ENCODE measurements at regions not wholly inside any gene's neighbourhood (a gene's known extent, or its start where the extent isn't known, plus 50 kb on each side); places are given as distances from the start of the nearest gene placed in this dataset.

- no peaks in the 10 kb centered on the region for H3K9me3 ChIP-seq (ENCODE audit: low read length)
- H3K36me3 ChIP-seq (ENCODE audit: insufficient read depth, low read length) = no peaks in the 10 kb centered on the region
- H3K27me3 ChIP-seq (ENCODE audit: insufficient read depth, low read length, poor library complexity, severe bottlenecking) = no peaks in the 10 kb centered on the region
- Mint-ChIP-seq H3K27me3 (peaks cover 1 to 3% of the 10 kb centered on the region in 2 donors), H3K27ac (no peak overlapping the region), H3K4me3 (no peak overlapping the region), H3K9me3 (peaks cover 0 to 6% (median 3%) of the 10 kb centered on the region in 5 donors), H3K36me3 (no peaks in the 10 kb centered on the region), H3K4me1 (no peaks in the 10 kb centered on the region)
- H3K27ac ChIP-seq (ENCODE audit: low read depth, low read length) = no peak overlapping the region
- CTCF ChIA-PET = no interaction called here
- POLR2A ChIA-PET = no interaction called here
- DNase-seq = no peak
- no peak overlapping the region for H3K4me3 ChIP-seq (ENCODE audit: low read length)
- H3K4me1 ChIP-seq (ENCODE audit: insufficient read depth, low read length) = no peaks in the 10 kb centered on the region
Observed at GRCh38 chr6:85275338-85275985, 174.4 kb upstream of the NT5E start.

GRCh38 chr6:85273870-85274269 is 176.0 kb upstream of the NT5E start:
- CTCF ChIA-PET = no interaction called here

GRCh38 chr6:85273046-85273445 is 176.8 kb upstream of the NT5E start:
- ChIA-PET CTCF (no interaction called here), POLR2A (no interaction called here)
- H3K36me3 Mint-ChIP-seq = no peaks in the 10 kb centered on the region
- no peak for DNase-seq
- no peak overlapping the region for H3K4me3 Mint-ChIP-seq
- Histone ChIP-seq H3K4me1 (ENCODE audit: insufficient read depth, low read length) (no peaks in the 10 kb centered on the region), H3K4me3 (ENCODE audit: low read length) (no peak overlapping the region), H3K27ac (ENCODE audit: low read depth, low read length) (no peak overlapping the region), H3K27me3 (ENCODE audit: insufficient read depth, low read length, poor library complexity, severe bottlenecking) (no peaks in the 10 kb centered on the region), H3K9me3 (ENCODE audit: low read length) (no peaks in the 10 kb centered on the region), H3K36me3 (ENCODE audit: insufficient read depth, low read length) (no peaks in the 10 kb centered on the region)
- H3K9me3 Mint-ChIP-seq = peaks cover 3 to 7% (median 4%) of the 10 kb centered on the region in 5 donors
- peaks cover 3 to 4% of the 10 kb centered on the region in 2 donors for H3K27me3 Mint-ChIP-seq
- H3K4me1 Mint-ChIP-seq = no peaks in the 10 kb centered on the region
- no peak overlapping the region for H3K27ac Mint-ChIP-seq

More at GRCh38 chr6:85273870-85274269, 176.0 kb upstream of the NT5E start:
- Histone ChIP-seq H3K4me3 (ENCODE audit: low read length) (no peak overlapping the region), H3K36me3 (ENCODE audit: insufficient read depth, low read length) (no peaks in the 10 kb centered on the region), H3K9me3 (ENCODE audit: low read length) (no peaks in the 10 kb centered on the region), H3K27ac (ENCODE audit: low read depth, low read length) (no peak overlapping the region), H3K27me3 (ENCODE audit: insufficient read depth, low read length, poor library complexity, severe bottlenecking) (no peaks in the 10 kb centered on the region), H3K4me1 (ENCODE audit: insufficient read depth, low read length) (no peaks in the 10 kb centered on the region)
- Mint-ChIP-seq H3K9me3 (peaks cover 3 to 7% (median 4%) of the 10 kb centered on the region in 5 donors), H3K27ac (no peak overlapping the region), H3K36me3 (no peaks in the 10 kb centered on the region), H3K4me3 (no peak overlapping the region), H3K4me1 (no peaks in the 10 kb centered on the region), H3K27me3 (peaks cover 3 to 4% of the 10 kb centered on the region in 2 donors)
- no peak for DNase-seq
- POLR2A ChIA-PET = no interaction called here

GRCh38 chr6:85272592-85272991 is 177.3 kb upstream of the NT5E start:
- no peaks in the 10 kb centered on the region for H3K27me3 ChIP-seq (ENCODE audit: insufficient read depth, low read length, poor library complexity, severe bottlenecking)
- Mint-ChIP-seq H3K27me3 (peaks cover 3 to 4% of the 10 kb centered on the region in 2 donors), H3K27ac (no peak overlapping the region), H3K36me3 (no peaks in the 10 kb centered on the region), H3K9me3 (peaks cover 3 to 10% (median 5%) of the 10 kb centered on the region in 5 donors), H3K4me1 (no peaks in the 10 kb centered on the region), H3K4me3 (no peak overlapping the region)
- H3K4me3 ChIP-seq (ENCODE audit: low read length) = no peak overlapping the region
- H3K36me3 ChIP-seq (ENCODE audit: insufficient read depth, low read length) = no peaks in the 10 kb centered on the region
- no peaks in the 10 kb centered on the region for H3K4me1 ChIP-seq (ENCODE audit: insufficient read depth, low read length)
- DNase-seq = no peak
- POLR2A ChIA-PET = no interaction called here
- H3K9me3 ChIP-seq (ENCODE audit: low read length) = no peaks in the 10 kb centered on the region
- no peak overlapping the region for H3K27ac ChIP-seq (ENCODE audit: low read depth, low read length)
- CTCF ChIA-PET = no interaction called here

- POLR2A ChIA-PET = no interaction called here
- H3K4me1 Mint-ChIP-seq = no peaks in the 10 kb centered on the region
Observed at GRCh38 chr6:85262621-85263020, 187.3 kb upstream of the NT5E start.

GRCh38 chr6:85261271-85261670 is 188.6 kb upstream of the NT5E start:
- Histone ChIP-seq H3K27ac (ENCODE audit: low read depth, low read length) (no peak overlapping the region), H3K27me3 (ENCODE audit: insufficient read depth, low read length, poor library complexity, severe bottlenecking) (no peaks in the 10 kb centered on the region), H3K36me3 (ENCODE audit: insufficient read depth, low read length) (no peaks in the 10 kb centered on the region), H3K9me3 (ENCODE audit: low read length) (no peaks in the 10 kb centered on the region), H3K4me1 (ENCODE audit: insufficient read depth, low read length) (no peaks in the 10 kb centered on the region), H3K4me3 (ENCODE audit: low read length) (no peak overlapping the region)
- Mint-ChIP-seq H3K4me1 (no peaks in the 10 kb centered on the region), H3K27me3 (peaks cover 0 to 6% of the 10 kb centered on the region in 2 donors), H3K4me3 (no peak overlapping the region), H3K27ac (no peak overlapping the region), H3K9me3 (peaks cover 0 to 2% (median 0%) of the 10 kb centered on the region in 5 donors), H3K36me3 (no peaks in the 10 kb centered on the region)
- DNase-seq = no peak
- ChIA-PET POLR2A (no interaction called here), CTCF (no interaction called here)

More at GRCh38 chr6:85262621-85263020, 187.3 kb upstream of the NT5E start:
- H3K36me3 Mint-ChIP-seq = no peaks in the 10 kb centered on the region
- Histone ChIP-seq H3K36me3 (ENCODE audit: insufficient read depth, low read length) (no peaks in the 10 kb centered on the region), H3K4me1 (ENCODE audit: insufficient read depth, low read length) (no peaks in the 10 kb centered on the region), H3K9me3 (ENCODE audit: low read length) (no peaks in the 10 kb centered on the region), H3K27ac (ENCODE audit: low read depth, low read length) (no peak overlapping the region), H3K27me3 (ENCODE audit: insufficient read depth, low read length, poor library complexity, severe bottlenecking) (no peaks in the 10 kb centered on the region), H3K4me3 (ENCODE audit: low read length) (no peak overlapping the region)
- DNase-seq = no peak
- H3K4me3 Mint-ChIP-seq = no peak overlapping the region
- H3K9me3 Mint-ChIP-seq = peaks cover 0 to 4% (median 0%) of the 10 kb centered on the region in 5 donors
- H3K27me3 Mint-ChIP-seq = peaks cover 0 to 6% of the 10 kb centered on the region in 2 donors
- H3K27ac Mint-ChIP-seq = no peak overlapping the region
- CTCF ChIA-PET = no interaction called here

GRCh38 chr6:85255661-85256060 is 194.2 kb upstream of the NT5E start:
- peaks cover 7 to 8% of the 10 kb centered on the region in 2 donors for H3K27me3 Mint-ChIP-seq
- Histone ChIP-seq H3K4me3 (ENCODE audit: low read length) (no peak overlapping the region), H3K36me3 (ENCODE audit: insufficient read depth, low read length) (no peaks in the 10 kb centered on the region), H3K4me1 (ENCODE audit: insufficient read depth, low read length) (no peaks in the 10 kb centered on the region), H3K9me3 (ENCODE audit: low read length) (no peaks in the 10 kb centered on the region), H3K27me3 (ENCODE audit: insufficient read depth, low read length, poor library complexity, severe bottlenecking) (no peaks in the 10 kb centered on the region), H3K27ac (ENCODE audit: low read depth, low read length) (no peak overlapping the region)
- POLR2A ChIA-PET = no interaction called here
- CTCF ChIA-PET = no interaction called here
- H3K9me3 Mint-ChIP-seq = peaks cover 3 to 7% (median 6%) of the 10 kb centered on the region in 5 donors
- H3K27ac Mint-ChIP-seq = no peak overlapping the region
- no peak for DNase-seq
- no peaks in the 10 kb centered on the region for H3K36me3 Mint-ChIP-seq
- H3K4me1 Mint-ChIP-seq = no peaks in the 10 kb centered on the region
- H3K4me3 Mint-ChIP-seq = no peak overlapping the region

- ChIA-PET POLR2A (no interaction called here), CTCF (no interaction called here)
- Histone ChIP-seq H3K27ac (ENCODE audit: low read depth, low read length) (no peak overlapping the region), H3K4me1 (ENCODE audit: insufficient read depth, low read length) (no peaks in the 10 kb centered on the region), H3K9me3 (ENCODE audit: low read length) (no peaks in the 10 kb centered on the region), H3K36me3 (ENCODE audit: insufficient read depth, low read length) (no peaks in the 10 kb centered on the region), H3K27me3 (ENCODE audit: insufficient read depth, low read length, poor library complexity, severe bottlenecking) (no peaks in the 10 kb centered on the region), H3K4me3 (ENCODE audit: low read length) (no peak overlapping the region)
- Mint-ChIP-seq H3K27ac (no peak overlapping the region), H3K4me1 (no peaks in the 10 kb centered on the region), H3K36me3 (no peaks in the 10 kb centered on the region), H3K4me3 (no peak overlapping the region), H3K9me3 (peaks cover 3 to 16% (median 6%) of the 10 kb centered on the region in 5 donors), H3K27me3 (peaks cover 3 to 9% of the 10 kb centered on the region in 2 donors)
- DNase-seq = no peak
Observed at GRCh38 chr6:85252552-85252951, 197.3 kb upstream of the NT5E start.

Data from CD8-positive, alpha-beta memory T cell (primary cell).